ENCODE measurements at regions not wholly inside any gene's neighbourhood (a gene's known extent, or its start where the extent isn't known, plus 50 kb on each side); places are given as distances from the start of the nearest gene placed in this dataset.
"Not testable (repeated sequence)": the region's sequence is repeated elsewhere in the genome, so short reads cannot be mapped to it uniquely, and the experiment has no call there.

DNA sequence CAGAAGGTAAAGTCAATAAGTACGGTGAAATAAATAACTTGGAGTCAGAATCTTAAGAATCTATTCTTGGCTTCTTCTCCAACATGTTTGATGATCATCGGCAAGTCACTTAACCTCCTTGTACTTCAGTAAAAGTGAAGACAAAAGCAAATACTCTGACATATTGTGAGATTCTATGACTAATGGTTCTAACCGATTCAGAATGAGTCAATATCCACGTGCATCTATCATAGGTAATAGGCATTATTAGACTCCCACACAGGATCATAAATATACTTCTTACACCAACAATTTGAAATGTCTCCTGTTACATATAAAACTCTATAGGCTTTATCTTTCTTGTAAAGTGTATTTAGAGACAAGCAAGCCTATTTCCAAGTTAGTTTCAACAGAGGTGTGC, 144.4 kb upstream of the ATXN7L3B start:
- DNase-seq = no peak
- Histone ChIP-seq H3K36me3 (ENCODE audit: control insufficient read depth, insufficient read depth, low read length) (no peaks in the 10 kb centered on the region), H3K4me1 (ENCODE audit: control insufficient read depth, insufficient read depth, low read length) (no peaks in the 10 kb centered on the region), H3K4me3 (ENCODE audit: low read length) (no peak overlapping the region), H3K27me3 (ENCODE audit: control insufficient read depth, insufficient read depth, low read length) (no peaks in the 10 kb centered on the region), H3K9me3 (replicated peaks; ENCODE audit: control insufficient read depth, low read depth, low read length) (peaks cover 8% of the 10 kb centered on the region), H3K27ac (ENCODE audit: low read length) (no peak overlapping the region)
- WGBS (ENCODE audit: insufficient coverage) = no CpG with 5 or more reads among the region's 4 CpGs

DNA sequence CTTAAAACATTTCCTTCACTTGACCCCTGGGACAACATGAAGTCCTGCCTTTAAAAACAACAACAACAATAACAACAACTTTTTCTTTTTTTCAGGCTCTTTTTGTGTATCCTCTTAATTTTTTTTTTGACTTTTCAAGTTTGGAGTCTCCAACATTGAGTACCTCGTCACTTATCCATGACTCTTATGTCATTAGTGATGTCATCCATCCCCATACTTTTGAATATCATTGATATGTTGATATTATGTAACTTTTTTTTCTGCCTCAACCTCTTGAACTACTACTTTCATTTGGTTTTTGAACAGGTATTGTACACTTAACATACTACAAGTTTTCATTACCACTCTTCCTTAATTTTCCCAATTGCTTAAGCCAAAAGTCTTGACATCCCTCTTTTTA, 143.0 kb upstream of the ATXN7L3B start:
- Histone ChIP-seq H3K9me3 (replicated peaks; ENCODE audit: control insufficient read depth, low read depth, low read length) (peaks cover 6% of the 10 kb centered on the region), H3K27ac (ENCODE audit: low read length) (no peak overlapping the region), H3K27me3 (ENCODE audit: control insufficient read depth, insufficient read depth, low read length) (no peaks in the 10 kb centered on the region), H3K4me3 (ENCODE audit: low read length) (no peak overlapping the region), H3K36me3 (ENCODE audit: control insufficient read depth, insufficient read depth, low read length) (no peaks in the 10 kb centered on the region), H3K4me1 (ENCODE audit: control insufficient read depth, insufficient read depth, low read length) (no peaks in the 10 kb centered on the region)
- no CpG with 5 or more reads among the region's 1 CpG for WGBS (ENCODE audit: insufficient coverage)
- DNase-seq = no peak

DNA sequence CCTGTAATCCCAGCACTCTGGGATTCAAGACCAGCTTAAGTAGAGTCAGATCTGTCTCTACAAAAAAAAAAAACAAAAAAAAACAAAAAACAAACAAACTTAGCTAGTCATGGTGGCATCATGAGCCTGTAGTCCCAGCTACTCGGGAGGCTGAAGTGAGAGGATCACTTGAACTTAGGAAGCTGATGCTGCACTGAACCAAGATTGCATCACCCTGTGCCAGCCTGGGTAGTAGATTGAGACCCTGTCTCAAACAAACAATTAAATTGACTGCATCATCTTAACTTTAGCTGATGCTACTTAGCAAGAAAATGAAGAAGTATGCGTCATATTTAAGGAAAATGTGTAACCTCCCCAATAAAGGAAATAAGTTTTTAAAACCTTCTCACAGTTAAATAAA, 136.6 kb upstream of the ATXN7L3B start:
- H3K9me3 ChIP-seq (replicated peaks; ENCODE audit: control insufficient read depth, low read depth, low read length) = no peaks in the 10 kb centered on the region
- no peak overlapping the region for H3K27ac ChIP-seq (ENCODE audit: low read length)
- 100% methylated on average over 1 of the region's 2 CpGs for WGBS (ENCODE audit: insufficient coverage)
- no peak overlapping the region for H3K4me3 ChIP-seq (ENCODE audit: low read length)
- H3K4me1 ChIP-seq (ENCODE audit: control insufficient read depth, insufficient read depth, low read length) = no peaks in the 10 kb centered on the region
- DNase-seq = no peak
- no peaks in the 10 kb centered on the region for H3K27me3 ChIP-seq (ENCODE audit: control insufficient read depth, insufficient read depth, low read length)
- H3K36me3 ChIP-seq (ENCODE audit: control insufficient read depth, insufficient read depth, low read length) = no peaks in the 10 kb centered on the region

DNA sequence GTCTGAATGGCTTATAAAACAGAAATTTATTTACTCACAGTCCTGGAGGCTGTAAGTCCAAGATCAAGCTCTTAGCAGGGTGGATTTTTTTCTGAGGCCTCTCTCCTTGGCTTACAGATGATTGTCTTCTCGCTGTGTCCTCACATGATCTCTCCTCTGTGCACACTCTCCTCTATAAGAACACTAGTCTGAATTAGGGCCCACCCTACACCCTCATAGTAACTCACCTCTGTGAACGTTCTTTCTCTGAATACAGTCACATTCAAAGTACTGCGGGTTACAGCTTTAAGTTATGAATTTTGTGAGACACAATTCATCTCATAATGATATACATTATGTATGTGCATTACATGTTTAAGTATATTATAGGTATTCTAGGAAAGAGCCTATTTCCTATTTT, 135.7 kb upstream of the ATXN7L3B start:
- no peak overlapping the region for H3K4me3 ChIP-seq (ENCODE audit: low read length)
- no peaks in the 10 kb centered on the region for H3K36me3 ChIP-seq (ENCODE audit: control insufficient read depth, insufficient read depth, low read length)
- 80% methylated on average over 1 of the region's 3 CpGs for WGBS (ENCODE audit: insufficient coverage)
- H3K9me3 ChIP-seq (replicated peaks; ENCODE audit: control insufficient read depth, low read depth, low read length) = no peaks in the 10 kb centered on the region
- H3K4me1 ChIP-seq (ENCODE audit: control insufficient read depth, insufficient read depth, low read length) = no peaks in the 10 kb centered on the region
- no peaks in the 10 kb centered on the region for H3K27me3 ChIP-seq (ENCODE audit: control insufficient read depth, insufficient read depth, low read length)
- no peak overlapping the region for H3K27ac ChIP-seq (ENCODE audit: low read length)
- no peak for DNase-seq

DNA sequence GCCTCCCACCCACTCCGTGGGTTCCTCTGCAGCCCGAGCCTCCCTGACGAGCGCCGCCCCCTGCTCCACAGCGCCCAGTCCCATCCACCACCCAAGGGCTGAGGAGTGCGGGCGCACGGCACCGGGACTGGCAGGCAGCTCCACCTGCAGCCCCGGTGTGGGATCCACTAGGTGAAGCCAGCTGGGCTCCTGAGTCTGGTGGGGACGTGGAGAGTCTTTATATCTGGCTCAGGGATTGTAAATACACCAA, 134.5 kb upstream of the ATXN7L3B start:
- DNase-seq; H3K4me1 ChIP-seq (ENCODE audit: control insufficient read depth, insufficient read depth, low read length); H3K27me3 ChIP-seq (ENCODE audit: control insufficient read depth, insufficient read depth, low read length); H3K27ac ChIP-seq (ENCODE audit: low read length); H3K9me3 ChIP-seq (replicated peaks; ENCODE audit: control insufficient read depth, low read depth, low read length); H3K4me3 ChIP-seq (ENCODE audit: low read length); H3K36me3 ChIP-seq (ENCODE audit: control insufficient read depth, insufficient read depth, low read length): not testable (repeated sequence)
- 79% methylated on average over 6 of the region's 12 CpGs for WGBS (ENCODE audit: insufficient coverage)

DNA sequence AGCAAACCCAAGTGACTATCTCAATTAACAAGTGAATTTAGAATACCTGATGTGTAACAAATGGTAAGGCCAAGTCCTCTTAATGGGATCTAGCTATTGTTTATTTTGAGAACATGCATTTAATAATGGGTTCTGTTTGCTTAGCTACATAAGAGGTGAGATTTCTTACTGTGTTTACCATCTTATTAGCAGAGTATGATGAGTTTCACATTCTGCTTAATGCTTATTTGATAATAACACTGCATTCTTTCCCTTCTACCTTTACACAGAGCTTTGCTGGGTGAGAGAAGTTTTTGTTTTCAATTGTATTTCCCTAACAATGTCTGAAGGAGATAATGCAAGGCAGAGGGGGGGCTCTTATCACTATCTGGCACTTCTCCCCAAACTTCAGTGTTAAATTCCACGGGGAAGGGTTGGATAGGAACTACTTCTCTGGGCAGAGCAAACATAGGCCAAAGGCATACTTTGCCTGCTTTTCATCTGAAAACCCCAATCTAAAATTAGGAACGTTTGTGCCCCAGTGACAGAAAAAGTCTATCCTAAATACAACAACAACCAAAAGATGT, 129.0 kb upstream of the ATXN7L3B start:
- Histone ChIP-seq H3K27me3 (ENCODE audit: control insufficient read depth, insufficient read depth, low read length) (no peaks in the 10 kb centered on the region), H3K9me3 (replicated peaks; ENCODE audit: control insufficient read depth, low read depth, low read length) (no peaks in the 10 kb centered on the region), H3K4me3 (ENCODE audit: low read length) (no peak overlapping the region), H3K27ac (ENCODE audit: low read length) (no peak overlapping the region), H3K4me1 (ENCODE audit: control insufficient read depth, insufficient read depth, low read length) (no peaks in the 10 kb centered on the region), H3K36me3 (ENCODE audit: control insufficient read depth, insufficient read depth, low read length) (no peaks in the 10 kb centered on the region)
- no CpG with 5 or more reads among the region's 2 CpGs for WGBS (ENCODE audit: insufficient coverage)
- DNase-seq = no peak

DNA sequence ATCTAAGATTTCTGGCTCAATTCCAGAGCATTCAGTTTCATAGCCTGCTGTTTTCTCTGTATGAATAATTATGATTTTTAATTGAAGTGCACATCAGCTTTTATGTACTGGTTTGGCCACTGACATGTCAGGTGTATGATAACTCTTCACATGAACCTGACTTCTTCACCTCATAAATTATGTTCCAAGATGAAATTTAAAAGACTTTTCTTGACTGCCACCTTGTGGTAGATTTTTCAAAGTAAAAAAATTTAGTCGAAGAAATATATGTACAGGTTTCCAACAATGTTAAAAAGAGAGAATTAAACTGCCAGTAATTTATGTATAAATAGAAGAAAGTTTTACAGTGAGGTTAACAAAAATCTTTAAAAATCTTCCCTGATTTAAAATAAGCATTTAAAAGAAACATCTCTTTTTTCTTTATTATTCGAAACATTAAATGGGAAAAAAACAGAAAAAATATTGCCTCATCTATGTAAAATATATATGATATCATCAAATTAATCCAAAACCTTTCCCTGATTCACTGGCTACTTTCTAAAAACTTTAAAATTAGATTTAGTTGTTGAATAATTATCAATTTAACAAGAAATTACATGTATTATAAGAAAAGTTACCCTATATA, 124.9 kb upstream of the ATXN7L3B start:
- no peaks in the 10 kb centered on the region for H3K9me3 ChIP-seq (replicated peaks; ENCODE audit: control insufficient read depth, low read depth, low read length)
- H3K27ac ChIP-seq (ENCODE audit: low read length) = no peak overlapping the region
- DNase-seq = peak; percentile 20
- no peaks in the 10 kb centered on the region for H3K4me1 ChIP-seq (ENCODE audit: control insufficient read depth, insufficient read depth, low read length)
- no peaks in the 10 kb centered on the region for H3K36me3 ChIP-seq (ENCODE audit: control insufficient read depth, insufficient read depth, low read length)
- H3K4me3 ChIP-seq (ENCODE audit: low read length) = no peak overlapping the region
- H3K27me3 ChIP-seq (ENCODE audit: control insufficient read depth, insufficient read depth, low read length) = no peaks in the 10 kb centered on the region
- no CpG with 5 or more reads among the region's 2 CpGs for WGBS (ENCODE audit: insufficient coverage)

DNA sequence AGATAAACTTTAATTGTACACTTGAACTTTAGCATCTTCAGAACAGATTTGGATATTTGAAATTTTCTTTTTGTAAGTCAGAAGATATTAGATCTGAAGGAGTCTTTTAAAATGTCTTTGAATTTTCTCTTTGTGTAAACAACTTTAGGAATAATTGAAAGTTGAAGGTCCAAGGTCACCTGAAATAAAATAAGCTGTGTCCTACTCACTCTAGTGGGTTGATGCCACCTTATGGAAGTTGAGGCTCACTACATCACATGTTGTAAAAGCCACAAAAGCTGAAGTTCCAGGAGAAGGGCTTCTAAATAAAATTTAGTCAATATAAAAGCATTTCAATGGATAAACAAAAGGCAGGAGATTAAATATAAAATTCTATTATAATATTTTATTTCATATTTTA, 122.0 kb upstream of the ATXN7L3B start:
- Histone ChIP-seq H3K27ac (ENCODE audit: low read length) (no peak overlapping the region), H3K4me1 (ENCODE audit: control insufficient read depth, insufficient read depth, low read length) (no peaks in the 10 kb centered on the region), H3K27me3 (ENCODE audit: control insufficient read depth, insufficient read depth, low read length) (no peaks in the 10 kb centered on the region), H3K36me3 (ENCODE audit: control insufficient read depth, insufficient read depth, low read length) (no peaks in the 10 kb centered on the region), H3K4me3 (ENCODE audit: low read length) (no peak overlapping the region), H3K9me3 (replicated peaks; ENCODE audit: control insufficient read depth, low read depth, low read length) (no peaks in the 10 kb centered on the region)
- peak; percentile 25 for DNase-seq

DNA sequence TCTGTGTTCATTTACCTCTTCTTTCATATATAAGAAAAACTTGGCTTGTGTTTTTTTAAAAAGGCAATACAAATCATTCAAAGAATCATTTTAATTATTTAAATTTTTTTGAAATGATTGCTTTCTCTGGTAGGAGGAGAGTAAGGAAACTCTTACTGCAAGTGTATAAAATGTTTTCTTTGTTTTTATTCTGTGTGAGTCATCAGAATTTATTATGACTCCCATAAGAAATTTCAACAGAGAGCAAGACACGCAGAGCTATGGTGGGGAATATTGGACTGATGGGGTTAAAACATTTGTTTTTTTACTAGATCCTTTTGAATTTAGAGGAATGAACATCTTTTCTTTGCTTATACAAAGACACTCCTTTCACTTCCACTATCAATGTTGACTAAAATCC, 119.1 kb upstream of the ATXN7L3B start:
- DNase-seq = no peak
- H3K4me1 ChIP-seq (ENCODE audit: control insufficient read depth, insufficient read depth, low read length) = no peaks in the 10 kb centered on the region
- H3K27me3 ChIP-seq (ENCODE audit: control insufficient read depth, insufficient read depth, low read length) = no peaks in the 10 kb centered on the region
- no peak overlapping the region for H3K4me3 ChIP-seq (ENCODE audit: low read length)
- no peak overlapping the region for H3K27ac ChIP-seq (ENCODE audit: low read length)
- no peaks in the 10 kb centered on the region for H3K9me3 ChIP-seq (replicated peaks; ENCODE audit: control insufficient read depth, low read depth, low read length)
- H3K36me3 ChIP-seq (ENCODE audit: control insufficient read depth, insufficient read depth, low read length) = no peaks in the 10 kb centered on the region
- no CpG with 5 or more reads among the region's 1 CpG for WGBS (ENCODE audit: insufficient coverage)

DNA sequence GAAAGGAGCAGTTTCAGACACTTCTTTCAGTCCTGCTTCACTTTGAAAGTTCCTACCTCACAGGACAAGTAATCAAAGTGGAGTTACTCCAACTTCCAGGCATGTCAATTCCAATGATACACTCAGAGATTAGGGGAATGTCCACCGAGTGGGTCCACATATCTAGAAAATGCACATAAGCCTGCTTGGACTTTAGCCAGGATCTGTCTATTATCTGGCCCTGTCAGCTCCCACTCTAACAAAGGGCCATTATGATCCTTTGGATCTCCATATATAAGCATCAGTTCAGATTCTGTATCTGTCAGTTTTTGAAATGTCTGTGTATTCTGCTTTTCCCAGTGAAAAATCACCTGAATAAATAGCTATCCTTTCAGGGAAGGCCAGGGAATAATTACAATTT, 112.9 kb upstream of the ATXN7L3B start:
- H3K9me3 ChIP-seq (replicated peaks; ENCODE audit: control insufficient read depth, low read depth, low read length) = no peaks in the 10 kb centered on the region
- 50% methylated on average over 1 of the region's 1 CpG for WGBS (ENCODE audit: insufficient coverage)
- H3K36me3 ChIP-seq (ENCODE audit: control insufficient read depth, insufficient read depth, low read length) = no peaks in the 10 kb centered on the region
- no peak overlapping the region for H3K4me3 ChIP-seq (ENCODE audit: low read length)
- no peaks in the 10 kb centered on the region for H3K4me1 ChIP-seq (ENCODE audit: control insufficient read depth, insufficient read depth, low read length)
- no peak overlapping the region for H3K27ac ChIP-seq (ENCODE audit: low read length)
- peak; percentile 1 for DNase-seq
- no peaks in the 10 kb centered on the region for H3K27me3 ChIP-seq (ENCODE audit: control insufficient read depth, insufficient read depth, low read length)

DNA sequence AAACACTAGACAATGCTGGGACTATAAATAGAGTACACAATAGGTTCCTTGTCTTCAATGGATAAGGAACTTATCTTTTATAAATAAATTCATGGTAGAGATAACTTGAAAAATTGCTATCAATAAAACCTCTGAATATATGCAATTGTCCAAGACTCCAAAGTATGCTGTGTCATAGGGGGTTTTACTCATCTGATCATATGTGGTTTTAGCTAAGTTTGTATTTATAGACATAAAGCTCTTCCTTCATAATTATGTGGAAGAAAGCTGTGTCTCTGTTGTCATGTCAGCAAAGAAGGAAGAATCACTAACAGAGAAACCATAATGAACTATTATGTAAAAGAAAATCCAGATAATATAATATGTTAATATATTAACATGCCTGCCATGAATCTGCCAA, 111.5 kb upstream of the ATXN7L3B start:
- no peak overlapping the region for H3K4me3 ChIP-seq (ENCODE audit: low read length)
- H3K9me3 ChIP-seq (replicated peaks; ENCODE audit: control insufficient read depth, low read depth, low read length) = no peaks in the 10 kb centered on the region
- no peak overlapping the region for H3K27ac ChIP-seq (ENCODE audit: low read length)
- H3K4me1 ChIP-seq (ENCODE audit: control insufficient read depth, insufficient read depth, low read length) = no peaks in the 10 kb centered on the region
- no peak for DNase-seq
- H3K27me3 ChIP-seq (ENCODE audit: control insufficient read depth, insufficient read depth, low read length) = no peaks in the 10 kb centered on the region
- H3K36me3 ChIP-seq (ENCODE audit: control insufficient read depth, insufficient read depth, low read length) = no peaks in the 10 kb centered on the region
